DOHH2 (cell line): ENCODE measurements at regions not wholly inside any gene's neighbourhood (a gene's known extent, or its start where the extent isn't known, plus 50 kb on each side); places are given as distances from the start of the nearest gene placed in this dataset.

Source experiments
- CTCF ChIP-seq: fragments of 200-600 bp; sonication (generic); IDR thresholded peaks from one replicate; pipeline ENCODE4 v1.5.1; 2014; ENCODE audit warnings: antibody characterized with exemption, mild to moderate bottlenecking, low read depth, low read length; ENCODE audit not compliant: poor library complexity, severe bottlenecking
- EZH2phosphoT487 ChIP-seq: fragments of 200-600 bp; sonication (generic); IDR thresholded peaks from 2 replicates; pipeline ENCODE4 v1.6.1; 2017; ENCODE audit warnings: borderline replicate concordance, mild to moderate bottlenecking, antibody characterized with exemption, low read length, moderate library complexity, mixed read lengths

GRCh38 chr4:59044286-59044900 lies 1934.2 kb upstream of the IGFBP7 start:
- TF ChIP-seq CTCF = no peak
- TF ChIP-seq EZH2phosphoT487 = no peak
